ENCODE measurements at regions not wholly inside any gene's neighbourhood (a gene's known extent, or its start where the extent isn't known, plus 50 kb on each side); places are given as distances from the start of the nearest gene placed in this dataset.
"Not testable (repeated sequence)": the region's sequence is repeated elsewhere in the genome, so short reads cannot be mapped to it uniquely, and the experiment has no call there.

GRCh38 chr10:108346066-108346465 is 1181.6 kb upstream of the SORCS1 start:
- FAIRE-seq (no peak), DNase-seq (ENCODE audit: insufficient read length, low spot score) (no peak)

GRCh38 chr10:108338146-108338545 is 1173.6 kb upstream of the SORCS1 start:
- DNase-seq (ENCODE audit: insufficient read length, low spot score) (no peak), FAIRE-seq (no peak)

GRCh38 chr10:108336836-108337235 is 1172.3 kb upstream of the SORCS1 start:
- DNase-seq (ENCODE audit: insufficient read length, low spot score) = no peak
- FAIRE-seq = no peak

- no peak for FAIRE-seq
Measured at GRCh38 chr10:108327706-108328105, 1163.2 kb upstream of the SORCS1 start.

GRCh38 chr10:108323274-108323798 is 1158.8 kb upstream of the SORCS1 start:
- DNase-seq (ENCODE audit: insufficient read length, low spot score) = no peak
- FAIRE-seq = no peak

More at GRCh38 chr10:108327706-108328105, 1163.2 kb upstream of the SORCS1 start:
- no peak for DNase-seq (ENCODE audit: insufficient read length, low spot score)

GRCh38 chr10:108319434-108320222 is 1155.1 kb upstream of the SORCS1 start:
- no peak for FAIRE-seq
- no peak for DNase-seq (ENCODE audit: insufficient read length, low spot score)

GRCh38 chr10:108315636-108316035 is 1151.1 kb upstream of the SORCS1 start:
- FAIRE-seq; DNase-seq (ENCODE audit: insufficient read length, low spot score): not testable (repeated sequence)

- DNase-seq (ENCODE audit: insufficient read length, low spot score) (no peak), FAIRE-seq (no peak)
Measured at GRCh38 chr10:108307925-108308312, 1143.4 kb upstream of the SORCS1 start.

GRCh38 chr10:108307250-108307924 is 1142.9 kb upstream of the SORCS1 start:
- FAIRE-seq = no peak
- no peak for DNase-seq (ENCODE audit: insufficient read length, low spot score)

GRCh38 chr10:108303149-108303548 is 1138.6 kb upstream of the SORCS1 start:
- no peak for DNase-seq (ENCODE audit: insufficient read length, low spot score)
- FAIRE-seq = no peak

- FAIRE-seq = no peak
- DNase-seq (ENCODE audit: insufficient read length, low spot score) = no peak
Measured at GRCh38 chr10:108301002-108301401, 1136.5 kb upstream of the SORCS1 start.

GRCh38 chr10:108290823-108291222 is 1126.3 kb upstream of the SORCS1 start:
- DNase-seq (ENCODE audit: insufficient read length, low spot score) (no peak), FAIRE-seq (no peak)

- no peak for DNase-seq (ENCODE audit: insufficient read length, low spot score)
- FAIRE-seq = no peak
Measured at GRCh38 chr10:108275895-108276685, 1111.6 kb upstream of the SORCS1 start.

- DNase-seq (ENCODE audit: insufficient read length, low spot score) (no peak), FAIRE-seq (no peak)
Measured at GRCh38 chr10:108260383-108260906, 1095.9 kb upstream of the SORCS1 start.

- FAIRE-seq (no peak), DNase-seq (ENCODE audit: insufficient read length, low spot score) (no peak)
Measured at GRCh38 chr10:108254089-108254488, 1089.6 kb upstream of the SORCS1 start.

- DNase-seq (ENCODE audit: insufficient read length, low spot score) (no peak), FAIRE-seq (no peak)
Measured at GRCh38 chr10:108252771-108253170, 1088.3 kb upstream of the SORCS1 start.

GRCh38 chr10:108250936-108251620 is 1086.6 kb upstream of the SORCS1 start:
- DNase-seq (ENCODE audit: insufficient read length, low spot score) (no peak), FAIRE-seq (no peak)

GRCh38 chr10:108249940-108250339 is 1085.4 kb upstream of the SORCS1 start:
- FAIRE-seq (no peak), DNase-seq (ENCODE audit: insufficient read length, low spot score) (no peak)

- DNase-seq (ENCODE audit: insufficient read length, low spot score) (no peak), FAIRE-seq (no peak)
Measured at GRCh38 chr10:108244443-108245228, 1080.1 kb upstream of the SORCS1 start.

GRCh38 chr10:108241166-108241565 is 1076.7 kb upstream of the SORCS1 start:
- no peak for FAIRE-seq
- DNase-seq (ENCODE audit: insufficient read length, low spot score) = no peak

Measured in GM19239 (cell line).